Testis (tissue), 2 donors: ENCODE measurements at regions not wholly inside any gene's neighbourhood (a gene's known extent, or its start where the extent isn't known, plus 50 kb on each side); places are given as distances from the start of the nearest gene placed in this dataset.

ENCODE experiments used
- DNase-seq: peaks from one replicate; pipeline ENCODE4 v3.0.0-alpha.2; 2019
- H3K27ac ChIP-seq, 2 donors: fragments of 200-600 bp; sonication (generic); one replicate each; pipeline ENCODE4 v1.5.1; 2019
- H3K27me3 ChIP-seq: fragments of 200-600 bp; sonication (generic); one replicate; pipeline ENCODE4 v1.5.1; 2019
- H3K36me3 ChIP-seq: fragments of 200-600 bp; sonication (generic); one replicate; pipeline ENCODE4 v1.5.1; 2017; ENCODE audit warnings: low read depth; ENCODE audit errors: missing control alignments
- H3K4me1 ChIP-seq: fragments of 200-600 bp; sonication (generic); one replicate; pipeline ENCODE4 v1.5.1; 2019
- H3K4me3 ChIP-seq, 2 donors: fragments of 200-600 bp; sonication (generic); one replicate each; pipeline ENCODE4 v1.5.1; 2017 to 2019
- H3K9me3 ChIP-seq: fragments of 200-600 bp; sonication (generic); one replicate; pipeline ENCODE4 v1.5.1; 2017
- CTCF ChIP-seq, 3 experiments: fragments of 450-650 bp in 2 of 3; fragments of 200-600 bp in 1 of 3; sonication (generic) in 1 of 3; IDR thresholded peaks; one replicate each; pipeline ENCODE4 v1.5.1; 2016 to 2019; ENCODE audit warnings: antibody characterized with exemption in 3 of 3, mild to moderate bottlenecking in 2 of 3, moderate library complexity in 1 of 3
- POLR2A ChIP-seq: fragments of 450-650 bp; IDR thresholded peaks from one replicate; pipeline ENCODE4 v1.6.1; 2017; ENCODE audit warnings: antibody characterized with exemption, mild to moderate bottlenecking, moderate library complexity
- WGBS, 2 donors: methylation state at CpG; one replicate each; pipeline ENCODE4 v1.1.5; 2018; 5-methylcytosine and 5-hydroxymethylcytosine counted together
- intact Hi-C: fragments of 100-400 bp; cut with DNase I; formaldehyde crosslinking; loops from one replicate; pipeline ENCODE4 v1.15.1; 2023; ENCODE audit warnings: low total_unique reads

GRCh38 chr10:124300735-124301134 lies 118.0 kb downstream of the OAT start:
- TF ChIP-seq POLR2A (no peak), CTCF (IDR thresholded peaks at IDR 0.05) (no peak)
- H3K4me3 ChIP-seq: no peak overlapping the region
- WGBS, 2 donors: 95 to 96% methylated on average over 5 of the region's 5 CpGs
- intact Hi-C loops: no loop called here
- no peaks in the 10 kb centered on the region for H3K9me3 ChIP-seq
- H3K4me1 ChIP-seq: no peaks in the 10 kb centered on the region
- no peaks in the 10 kb centered on the region for H3K36me3 ChIP-seq
- no peak overlapping the region for H3K27ac ChIP-seq
- H3K27me3 ChIP-seq: no peaks in the 10 kb centered on the region
- no peak for DNase-seq

DNA sequence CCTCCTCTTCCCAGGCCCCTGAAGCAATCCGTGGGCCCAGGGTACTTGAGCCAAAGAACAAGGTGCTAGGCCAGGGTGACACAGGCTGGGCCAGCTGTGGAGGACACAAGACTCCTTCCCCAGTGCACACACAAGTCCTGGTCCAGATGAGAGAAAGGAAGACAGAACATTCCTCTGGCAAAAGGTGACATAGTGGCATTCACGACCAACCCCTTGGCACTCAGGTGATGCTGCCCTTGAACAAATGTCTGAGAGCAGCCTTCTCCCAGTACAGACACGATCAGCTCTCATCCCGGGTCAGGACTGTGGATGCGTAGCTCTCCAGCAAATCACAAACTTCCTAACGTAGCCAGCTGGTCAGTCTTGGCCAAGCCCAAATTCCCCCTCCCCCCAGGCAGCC lies 118.5 kb downstream of the OAT start:
- Histone ChIP-seq H3K27me3 (no peaks in the 10 kb centered on the region), H3K4me1 (no peaks in the 10 kb centered on the region), H3K4me3 (no peak overlapping the region), H3K36me3 (no peaks in the 10 kb centered on the region), H3K9me3 (no peaks in the 10 kb centered on the region), H3K27ac (no peak overlapping the region)
- intact Hi-C loops: no loop called here
- 84% methylated on average over 6 of the region's 6 CpGs for WGBS, 2 donors
- DNase-seq: no peak
- TF ChIP-seq POLR2A: no peak
- TF ChIP-seq CTCF (IDR thresholded peaks at IDR 0.05): no peak

GRCh38 chr10:124299696-124300095 lies 119.0 kb downstream of the OAT start:
- no peak for DNase-seq
- Histone ChIP-seq H3K4me1 (no peaks in the 10 kb centered on the region), H3K36me3 (no peaks in the 10 kb centered on the region), H3K27me3 (no peaks in the 10 kb centered on the region), H3K4me3 (no peak overlapping the region), H3K27ac (no peak overlapping the region), H3K9me3 (no peaks in the 10 kb centered on the region)
- 79 to 84% methylated on average over 3 to 4 of the region's 4 CpGs for WGBS, 2 donors
- TF ChIP-seq POLR2A (no peak), CTCF (IDR thresholded peaks at IDR 0.05) (no peak)
- intact Hi-C loops: no loop called here

- Histone ChIP-seq H3K9me3 (no peaks in the 10 kb centered on the region), H3K27ac (no peak overlapping the region), H3K4me1 (no peaks in the 10 kb centered on the region), H3K27me3 (no peaks in the 10 kb centered on the region), H3K36me3 (no peaks in the 10 kb centered on the region), H3K4me3 (no peak overlapping the region)
- DNase-seq: no peak
- intact Hi-C loops: no loop called here
- WGBS, 2 donors: 82 to 84% methylated on average over 3 of the region's 3 CpGs
- no peak for TF ChIP-seq POLR2A
- no peak for TF ChIP-seq CTCF (IDR thresholded peaks at IDR 0.05)
Observed at GRCh38 chr10:124298891-124299290, 119.8 kb downstream of the OAT start.
